ENCODE measurements at regions not wholly inside any gene's neighbourhood (a gene's known extent, or its start where the extent isn't known, plus 50 kb on each side); places are given as distances from the start of the nearest gene placed in this dataset.
"Not testable (repeated sequence)": the region's sequence is repeated elsewhere in the genome, so short reads cannot be mapped to it uniquely, and the experiment has no call there.

DNA sequence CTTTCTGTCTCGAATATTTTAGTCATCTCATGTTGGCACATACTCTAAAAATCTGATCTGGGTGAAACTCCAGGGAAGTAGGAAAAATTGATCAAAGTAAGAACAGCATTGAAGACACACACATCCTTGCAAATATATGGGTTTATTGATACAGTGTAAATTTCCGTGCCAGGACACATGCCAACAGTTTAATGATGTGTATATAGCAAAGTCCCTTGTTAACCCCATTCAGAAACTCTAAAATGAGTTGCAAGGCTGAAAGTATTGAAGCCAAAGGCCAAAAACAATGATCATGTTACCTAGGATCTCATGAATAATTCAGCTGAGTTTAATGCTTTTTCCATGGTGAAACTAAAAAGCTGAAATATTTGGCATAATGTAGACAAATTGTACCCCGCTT lies 62.3 kb upstream of the FAM72C start:
- H3K27me3 ChIP-seq (replicated peaks in 1 of 4; ENCODE audit: control extremely low read depth in 1 of 4, control insufficient read depth in 3 of 4, insufficient read depth in 4 of 4, low read length in 3 of 4); H3K4me3 ChIP-seq (ENCODE audit: control extremely low read depth in 1 of 5, extremely low read depth in 1 of 5, insufficient read depth in 1 of 5, low read depth in 2 of 5, low read length in 4 of 5); intact Hi-C loops (cut with micrococcal nuclease); H3K36me3 ChIP-seq (replicated peaks in 1 of 2; ENCODE audit: control extremely low read depth in 1 of 2, control insufficient read depth in 1 of 2, extremely low read depth in 1 of 2, insufficient read depth in 2 of 2, low read length in 1 of 2); H3K9ac ChIP-seq (ENCODE audit: low read length); CTCF ChIA-PET; H3K4me1 ChIP-seq (ENCODE audit: control insufficient read depth in 2 of 2, insufficient read depth in 2 of 2, low read length in 2 of 2); H3K27ac Mint-ChIP-seq; H3K27ac ChIP-seq (ENCODE audit: low read length in 2 of 2); H3K4me2 ChIP-seq (replicated peaks; ENCODE audit: low read depth, low read length, poor library complexity, severe bottlenecking); H4K20me1 ChIP-seq (ENCODE audit: control insufficient read depth, insufficient read depth, low read length, poor library complexity, severe bottlenecking); H3K27me3 Mint-ChIP-seq; ATAC-seq (ENCODE audit: low read depth); DNase-seq; H3K9me3 Mint-ChIP-seq (ENCODE audit: insufficient read depth); H3K79me2 ChIP-seq (ENCODE audit: control insufficient read depth, insufficient read depth, low read length); H3K4me1 Mint-ChIP-seq; H3K4me3 Mint-ChIP-seq; POLR2A ChIA-PET; H3K9me3 ChIP-seq (ENCODE audit: control extremely low read depth in 1 of 3, control insufficient read depth in 2 of 3, insufficient read depth in 1 of 3, low read length in 2 of 3); H2AFZ ChIP-seq (ENCODE audit: insufficient read depth, low read depth, low read length, poor library complexity, severe bottlenecking): not testable (repeated sequence)
- no CpG with 5 or more reads among the region's 3 CpGs for WGBS (ENCODE audit: insufficient coverage)

DNA sequence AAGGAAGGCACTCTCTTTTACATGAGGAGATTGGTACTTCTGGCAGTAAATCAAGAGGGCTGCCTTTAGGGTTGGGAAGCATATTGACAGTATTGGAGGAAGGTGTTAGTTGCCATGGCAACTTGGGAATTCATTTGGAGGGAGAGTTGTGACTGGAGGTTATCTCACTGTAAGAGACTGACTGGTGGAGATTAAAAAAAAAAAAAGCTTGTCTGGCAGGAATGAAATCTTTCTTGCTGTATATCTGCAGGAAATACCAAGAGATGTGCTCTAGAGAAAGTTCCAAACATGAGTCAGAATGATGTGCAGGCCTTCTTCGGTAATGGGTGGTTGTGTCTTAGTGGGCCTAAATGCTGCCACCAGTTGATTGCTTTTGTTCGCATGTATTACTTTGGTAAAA lies 59.8 kb upstream of the FAM72C start:
- H3K27me3 Mint-ChIP-seq; H3K4me3 ChIP-seq (ENCODE audit: control extremely low read depth in 1 of 5, extremely low read depth in 1 of 5, insufficient read depth in 1 of 5, low read depth in 2 of 5, low read length in 4 of 5); H3K9me3 ChIP-seq (ENCODE audit: control extremely low read depth in 1 of 3, control insufficient read depth in 2 of 3, insufficient read depth in 1 of 3, low read length in 2 of 3); H3K79me2 ChIP-seq (ENCODE audit: control insufficient read depth, insufficient read depth, low read length); CTCF ChIA-PET; H3K9me3 Mint-ChIP-seq (ENCODE audit: insufficient read depth); H4K20me1 ChIP-seq (ENCODE audit: control insufficient read depth, insufficient read depth, low read length, poor library complexity, severe bottlenecking); DNase-seq; ATAC-seq (ENCODE audit: low read depth); H2AFZ ChIP-seq (ENCODE audit: insufficient read depth, low read depth, low read length, poor library complexity, severe bottlenecking); H3K4me1 ChIP-seq (ENCODE audit: control insufficient read depth in 2 of 2, insufficient read depth in 2 of 2, low read length in 2 of 2); H3K27ac Mint-ChIP-seq; POLR2A ChIA-PET; H3K27me3 ChIP-seq (replicated peaks in 1 of 4; ENCODE audit: control extremely low read depth in 1 of 4, control insufficient read depth in 3 of 4, insufficient read depth in 4 of 4, low read length in 3 of 4); intact Hi-C loops (cut with micrococcal nuclease); H3K4me1 Mint-ChIP-seq; H3K36me3 ChIP-seq (replicated peaks in 1 of 2; ENCODE audit: control extremely low read depth in 1 of 2, control insufficient read depth in 1 of 2, extremely low read depth in 1 of 2, insufficient read depth in 2 of 2, low read length in 1 of 2); H3K4me2 ChIP-seq (replicated peaks; ENCODE audit: low read depth, low read length, poor library complexity, severe bottlenecking); H3K27ac ChIP-seq (ENCODE audit: low read length in 2 of 2); H3K4me3 Mint-ChIP-seq; H3K9ac ChIP-seq (ENCODE audit: low read length): not testable (repeated sequence)
- WGBS (ENCODE audit: insufficient coverage): no CpG with 5 or more reads among the region's 2 CpGs

DNA sequence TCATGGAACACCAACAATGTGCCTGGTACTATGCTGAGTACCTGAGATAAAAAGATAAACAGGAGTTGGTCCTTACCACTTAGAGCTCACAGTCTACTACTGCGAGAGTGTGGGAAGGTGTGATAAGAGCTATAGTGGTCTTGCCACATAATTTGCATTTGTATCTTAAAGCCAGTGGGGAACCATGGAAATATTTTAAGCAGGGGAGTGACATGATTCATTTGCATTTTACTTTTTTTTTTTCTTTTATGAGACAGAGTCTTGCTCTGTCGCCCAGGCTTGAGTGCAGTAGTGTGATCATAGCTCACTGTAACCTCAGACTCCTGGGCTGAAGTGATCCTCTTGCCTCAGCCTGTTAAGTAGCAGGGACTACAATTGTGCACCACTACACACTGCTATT lies 54.2 kb upstream of the FAM72C start:
- H2AFZ ChIP-seq (ENCODE audit: insufficient read depth, low read depth, low read length, poor library complexity, severe bottlenecking); H3K9ac ChIP-seq (ENCODE audit: low read length); H3K27ac ChIP-seq (ENCODE audit: low read length in 2 of 2); H3K4me3 Mint-ChIP-seq; H3K9me3 Mint-ChIP-seq (ENCODE audit: insufficient read depth); H3K4me1 ChIP-seq (ENCODE audit: control insufficient read depth in 2 of 2, insufficient read depth in 2 of 2, low read length in 2 of 2); DNase-seq; H3K4me2 ChIP-seq (replicated peaks; ENCODE audit: low read depth, low read length, poor library complexity, severe bottlenecking); H4K20me1 ChIP-seq (ENCODE audit: control insufficient read depth, insufficient read depth, low read length, poor library complexity, severe bottlenecking); POLR2A ChIA-PET; H3K27me3 Mint-ChIP-seq; H3K4me1 Mint-ChIP-seq; CTCF ChIA-PET; H3K27ac Mint-ChIP-seq; H3K79me2 ChIP-seq (ENCODE audit: control insufficient read depth, insufficient read depth, low read length); intact Hi-C loops (cut with micrococcal nuclease); H3K9me3 ChIP-seq (ENCODE audit: control extremely low read depth in 1 of 3, control insufficient read depth in 2 of 3, insufficient read depth in 1 of 3, low read length in 2 of 3); H3K36me3 ChIP-seq (replicated peaks in 1 of 2; ENCODE audit: control extremely low read depth in 1 of 2, control insufficient read depth in 1 of 2, extremely low read depth in 1 of 2, insufficient read depth in 2 of 2, low read length in 1 of 2); H3K27me3 ChIP-seq (replicated peaks in 1 of 4; ENCODE audit: control extremely low read depth in 1 of 4, control insufficient read depth in 3 of 4, insufficient read depth in 4 of 4, low read length in 3 of 4); H3K4me3 ChIP-seq (ENCODE audit: control extremely low read depth in 1 of 5, extremely low read depth in 1 of 5, insufficient read depth in 1 of 5, low read depth in 2 of 5, low read length in 4 of 5): not testable (repeated sequence)
- ATAC-seq (ENCODE audit: low read depth): peak; percentile 90
- WGBS (ENCODE audit: insufficient coverage): no CpG with 5 or more reads among the region's 2 CpGs

DNA sequence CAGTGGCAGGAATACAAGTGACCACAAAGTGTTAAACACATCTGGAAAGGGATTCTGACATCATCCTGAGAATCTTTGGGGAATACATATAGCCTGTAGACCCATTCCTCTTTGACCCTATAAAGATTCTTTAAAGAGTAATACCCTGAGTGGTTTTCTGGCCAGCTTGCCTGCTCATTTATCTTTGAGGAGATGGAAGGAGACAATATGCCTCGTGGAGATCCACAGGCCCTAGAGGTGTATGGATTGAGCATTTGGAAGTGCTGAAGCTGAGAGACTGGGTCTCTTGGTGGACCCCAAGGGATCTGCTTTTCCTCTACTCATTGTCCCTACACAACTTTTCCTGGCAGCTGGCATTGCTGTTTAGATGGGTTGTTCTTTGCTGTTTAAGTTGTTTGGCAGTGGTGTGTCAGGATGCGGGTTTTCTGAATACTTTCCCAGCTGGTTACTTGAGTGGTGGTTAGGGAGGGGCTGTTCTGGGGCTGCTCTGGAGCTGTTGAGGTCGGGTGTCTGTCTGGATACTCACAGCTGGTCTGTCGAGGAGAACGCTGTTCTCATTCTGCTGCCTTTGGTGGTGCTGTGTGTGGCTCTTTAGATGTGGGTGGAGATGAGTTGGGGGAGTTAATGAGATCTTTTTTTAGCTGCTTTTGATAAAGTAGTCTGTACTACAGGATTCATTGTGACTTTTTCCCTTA lies 50.1 kb upstream of the FAM72C start:
- no CpG with 5 or more reads among the region's 5 CpGs for WGBS (ENCODE audit: insufficient coverage)
- POLR2A ChIA-PET; H3K27me3 ChIP-seq (replicated peaks in 1 of 4; ENCODE audit: control extremely low read depth in 1 of 4, control insufficient read depth in 3 of 4, insufficient read depth in 4 of 4, low read length in 3 of 4); DNase-seq; H3K27me3 Mint-ChIP-seq; H3K79me2 ChIP-seq (ENCODE audit: control insufficient read depth, insufficient read depth, low read length); H3K27ac ChIP-seq (ENCODE audit: low read length in 2 of 2); H3K4me2 ChIP-seq (replicated peaks; ENCODE audit: low read depth, low read length, poor library complexity, severe bottlenecking); H3K9ac ChIP-seq (ENCODE audit: low read length); ATAC-seq (ENCODE audit: low read depth); H3K27ac Mint-ChIP-seq; H3K4me1 Mint-ChIP-seq; H3K9me3 Mint-ChIP-seq (ENCODE audit: insufficient read depth); H3K36me3 ChIP-seq (replicated peaks in 1 of 2; ENCODE audit: control extremely low read depth in 1 of 2, control insufficient read depth in 1 of 2, extremely low read depth in 1 of 2, insufficient read depth in 2 of 2, low read length in 1 of 2); CTCF ChIA-PET; H3K4me3 Mint-ChIP-seq; H3K4me1 ChIP-seq (ENCODE audit: control insufficient read depth in 2 of 2, insufficient read depth in 2 of 2, low read length in 2 of 2); H3K9me3 ChIP-seq (ENCODE audit: control extremely low read depth in 1 of 3, control insufficient read depth in 2 of 3, insufficient read depth in 1 of 3, low read length in 2 of 3); intact Hi-C loops (cut with micrococcal nuclease); H2AFZ ChIP-seq (ENCODE audit: insufficient read depth, low read depth, low read length, poor library complexity, severe bottlenecking); H4K20me1 ChIP-seq (ENCODE audit: control insufficient read depth, insufficient read depth, low read length, poor library complexity, severe bottlenecking); H3K4me3 ChIP-seq (ENCODE audit: control extremely low read depth in 1 of 5, extremely low read depth in 1 of 5, insufficient read depth in 1 of 5, low read depth in 2 of 5, low read length in 4 of 5): not testable (repeated sequence)

Data from B cell (primary cell).